Aorta (tissue), 5 donors: ENCODE measurements at regions not wholly inside any gene's neighbourhood (a gene's known extent, or its start where the extent isn't known, plus 50 kb on each side); places are given as distances from the start of the nearest gene placed in this dataset.

Experiments used
- ATAC-seq: fragments of 200-7000 bp; cut with Tn5 transposase; one replicate; pipeline ENCODE4 v1.9.1; 2022; ENCODE audit warnings: moderate library complexity; ENCODE audit not compliant: low FRiP score
- DNase-seq, 2 donors: peaks; one replicate each; pipeline ENCODE4 v3.0.0-alpha.2; 2020
- H3K27ac ChIP-seq, 2 donors: one replicate each; pipeline ENCODE4 v1.5.1; 2013; ENCODE audit warnings: low read length in 2 of 2, mild to moderate bottlenecking in 2 of 2, moderate library complexity in 2 of 2, control low read depth in 1 of 2, inconsistent platforms in 1 of 2, low read depth in 1 of 2
- H3K27me3 ChIP-seq, 2 donors: one replicate each; pipeline ENCODE4 v1.6.1; 2013; ENCODE audit warnings: control low read depth in 1 of 2, low read length in 1 of 2, mild to moderate bottlenecking in 1 of 2, moderate library complexity in 1 of 2; ENCODE audit not compliant: insufficient read depth in 2 of 2, control insufficient read depth in 1 of 2
- H3K36me3 ChIP-seq, 2 donors: one replicate each; pipeline ENCODE4 v1.6.1; 2013; ENCODE audit warnings: control low read depth in 1 of 2, low read length in 1 of 2, mild to moderate bottlenecking in 1 of 2; ENCODE audit not compliant: insufficient read depth in 2 of 2, control insufficient read depth in 1 of 2
- H3K4me1 ChIP-seq, 2 donors: one replicate each; pipeline ENCODE4 v1.6.1; 2013; ENCODE audit warnings: low read length in 2 of 2, control low read depth in 1 of 2, mild to moderate bottlenecking in 1 of 2, moderate library complexity in 1 of 2; ENCODE audit not compliant: insufficient read depth in 2 of 2, control insufficient read depth in 1 of 2
- H3K4me3 ChIP-seq, 2 donors: one replicate each; pipeline ENCODE4 v1.5.1; 2013; ENCODE audit warnings: low read length in 2 of 2, control low read depth in 1 of 2, mild to moderate bottlenecking in 1 of 2
- H3K9me3 ChIP-seq: one replicate; pipeline ENCODE4 v1.6.1; 2013; ENCODE audit warnings: mild to moderate bottlenecking, low read length; ENCODE audit not compliant: control insufficient read depth
- WGBS, 2 donors: extraction: QIAGEN DNeasy Blood & Tissue Kit; methylation state at CpG; one replicate each; pipeline ENCODE4 v1.1.7; 2013; 5-methylcytosine and 5-hydroxymethylcytosine counted together
- intact Hi-C, 2 donors: fragments of 100-400 bp; cut with DNase I; formaldehyde crosslinking; loops; one replicate each; pipeline versions ENCODE4 v1.14.2 to v1.15.0; 2022
- donor health status: healthy with polysubstance abuse.
- donor health status: Bipolar disorder and iron deficiency.
- donor health status: DM: no; HTN: no; CAD: no.
- donor health status: DM: no; HTN: no; CAD: no.
- donor health status: DM: yes; HTN: yes; CAD: no.

DNA sequence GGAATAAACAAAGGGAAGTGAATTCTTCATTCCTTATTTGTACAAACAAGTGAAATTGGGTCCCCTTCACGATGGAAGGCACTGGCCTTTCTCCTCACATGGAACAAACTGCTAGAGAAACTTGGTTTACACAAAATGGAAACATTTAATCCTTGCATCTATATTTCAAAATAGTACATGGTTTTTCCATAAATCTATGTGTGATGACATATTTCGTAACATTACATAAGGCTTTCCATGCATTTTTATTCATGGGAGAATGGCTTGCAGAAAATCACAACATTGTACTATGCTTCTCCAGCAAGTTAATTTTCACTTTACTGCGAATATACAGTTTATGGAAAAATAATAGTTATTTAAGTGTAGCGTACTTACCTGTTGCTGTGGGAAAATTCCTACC, 81.0 kb upstream of the CDIN1 start:
- Histone ChIP-seq H3K27ac (no peak overlapping the region), H3K4me3 (peak overlapping the region in 1 of 2 donors; percentile 53), H3K9me3 (no peaks in the 10 kb centered on the region), H3K36me3 (no peaks in the 10 kb centered on the region), H3K4me1 (no peaks in the 10 kb centered on the region), H3K27me3 (no peaks in the 10 kb centered on the region)
- intact Hi-C loops = loop anchor here in 1 of 2 donors (5.0 to 10.0 kb wide), 2 partner anchors 634 to 984 kb away; no protein-coding TSS in a partner anchor
- DNase-seq = no peak
- no peak for ATAC-seq
- WGBS, 2 donors = 65 to 67% methylated on average over 4 of the region's 4 CpGs

DNA sequence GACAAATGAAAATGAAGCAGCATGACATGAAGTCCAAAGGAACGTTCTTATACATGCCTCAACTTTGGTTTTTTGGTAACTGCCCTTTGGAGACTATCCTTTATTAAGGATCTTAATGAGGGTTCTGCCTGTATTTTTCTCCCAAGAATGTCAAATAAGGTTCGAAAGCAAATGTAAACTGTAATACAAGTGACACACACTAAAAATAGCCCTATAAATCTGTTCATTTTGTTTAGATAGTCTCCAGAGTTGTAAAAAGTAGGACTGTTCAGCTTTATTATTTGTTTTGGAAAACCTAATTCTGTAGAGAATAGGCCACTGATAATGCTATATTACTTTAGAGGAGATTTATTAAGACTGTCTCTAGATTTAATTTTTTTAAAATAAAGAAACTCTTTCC, 80.5 kb upstream of the CDIN1 start:
- DNase-seq (no peak), ATAC-seq (no peak)
- 11 to 16% methylated on average over 2 of the region's 2 CpGs for WGBS, 2 donors
- Histone ChIP-seq H3K9me3 (no peaks in the 10 kb centered on the region), H3K27me3 (no peaks in the 10 kb centered on the region), H3K4me1 (no peaks in the 10 kb centered on the region), H3K27ac (no peak overlapping the region), H3K4me3 (no peak overlapping the region), H3K36me3 (no peaks in the 10 kb centered on the region)
- intact Hi-C loops = loop anchor here in 1 of 2 donors (5.0 to 10.0 kb wide), 2 partner anchors 633 to 984 kb away; no protein-coding TSS in a partner anchor

DNA sequence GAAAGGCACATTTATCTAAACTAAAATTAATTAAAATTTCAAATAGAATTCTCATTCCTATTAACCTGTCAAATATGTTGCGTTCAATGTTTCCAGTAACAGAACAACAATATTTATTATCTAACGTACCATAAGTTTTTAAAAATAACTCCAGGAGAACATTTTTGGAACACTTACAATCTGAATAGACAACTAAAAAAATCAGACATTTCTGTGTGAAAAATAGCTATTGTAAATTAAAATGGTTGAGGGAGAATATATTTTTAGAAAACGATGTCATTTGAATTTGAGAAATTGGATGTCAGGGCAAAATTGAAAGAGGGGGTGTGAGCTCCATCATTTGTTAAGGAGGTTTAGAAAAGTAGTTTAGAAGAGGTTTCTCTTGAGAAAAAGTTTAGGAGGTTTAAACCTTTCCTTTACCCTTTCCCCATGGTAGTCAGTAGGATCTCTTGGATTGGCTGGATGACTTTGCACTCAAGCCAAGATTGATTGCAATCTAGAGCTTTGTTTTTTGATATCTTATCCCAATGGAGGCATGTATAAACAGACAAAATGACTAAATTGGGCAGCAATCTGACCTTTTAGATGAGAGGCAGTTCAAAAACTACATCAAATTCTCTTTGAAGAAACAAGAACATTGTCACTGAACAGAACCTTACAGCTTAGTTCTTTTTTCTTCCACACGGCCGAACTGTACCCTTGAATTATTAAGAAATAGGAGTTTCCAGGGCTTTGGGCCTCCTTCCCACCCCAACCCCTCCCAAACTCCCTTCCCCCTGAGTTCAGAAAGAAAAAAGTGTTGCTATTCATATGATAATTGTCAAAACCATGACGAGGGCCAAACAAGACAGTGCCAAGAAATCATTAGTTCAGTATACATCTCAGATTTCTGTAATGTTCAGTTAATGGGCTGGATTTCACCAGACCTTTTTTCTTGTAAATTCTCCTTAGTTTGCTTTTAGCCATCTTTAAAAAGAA, 79.7 kb upstream of the CDIN1 start:
- WGBS, 2 donors = 20 to 28% methylated on average over 6 of the region's 6 CpGs
- intact Hi-C loops = loop anchor here (5.0 to 10.0 kb wide), 3 partner anchors 633 to 985 kb away; no protein-coding TSS in a partner anchor
- no peaks in the 10 kb centered on the region for H3K27me3 ChIP-seq
- H3K4me3 ChIP-seq = no peak overlapping the region
- DNase-seq (no peak), ATAC-seq (no peak)
- H3K36me3 ChIP-seq = no peaks in the 10 kb centered on the region
- H3K9me3 ChIP-seq = no peaks in the 10 kb centered on the region
- H3K27ac ChIP-seq = no peak overlapping the region
- no peaks in the 10 kb centered on the region for H3K4me1 ChIP-seq

DNA sequence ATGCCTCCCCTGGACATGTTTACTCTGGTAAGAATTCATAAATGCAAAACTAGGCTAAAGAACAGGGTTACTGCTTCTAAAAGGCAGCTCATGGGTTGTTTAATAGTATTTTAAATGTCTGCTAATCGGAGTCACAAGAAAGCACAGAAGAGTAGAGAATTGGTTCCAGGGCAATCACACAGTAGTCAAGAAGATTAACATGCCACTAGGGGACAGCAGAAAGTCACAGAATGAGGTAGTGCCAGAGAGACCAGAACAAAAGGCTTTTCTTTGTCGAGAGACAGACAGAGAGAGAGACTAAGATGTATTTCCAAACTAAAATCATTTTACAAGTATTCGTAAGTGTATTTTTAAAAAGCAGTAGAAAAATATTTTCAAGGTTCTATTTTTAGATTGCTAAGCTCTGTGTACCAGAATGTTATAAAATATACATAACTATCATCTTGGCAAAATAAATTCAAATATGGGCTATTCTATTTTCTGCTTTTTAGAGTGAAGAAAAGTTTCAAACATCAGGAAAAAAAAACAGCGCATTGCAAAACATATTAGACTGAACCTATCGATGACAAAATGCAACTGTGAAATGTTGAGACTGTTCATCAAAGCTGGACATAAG, 78.3 kb upstream of the CDIN1 start:
- 5 to 7% methylated on average over 5 of the region's 5 CpGs for WGBS, 2 donors
- intact Hi-C loops = loop anchor here in 1 of 2 donors (10.0 kb wide), 1 partner anchor 634 kb away; no protein-coding TSS in a partner anchor
- no peaks in the 10 kb centered on the region for H3K4me1 ChIP-seq
- DNase-seq = no peak
- H3K9me3 ChIP-seq = no peaks in the 10 kb centered on the region
- H3K4me3 ChIP-seq = no peak overlapping the region
- H3K27me3 ChIP-seq = no peaks in the 10 kb centered on the region
- peak overlapping the region in 1 of 2 donors; percentile 43 for H3K27ac ChIP-seq
- H3K36me3 ChIP-seq = no peaks in the 10 kb centered on the region
- peak; percentile 74 for ATAC-seq

DNA sequence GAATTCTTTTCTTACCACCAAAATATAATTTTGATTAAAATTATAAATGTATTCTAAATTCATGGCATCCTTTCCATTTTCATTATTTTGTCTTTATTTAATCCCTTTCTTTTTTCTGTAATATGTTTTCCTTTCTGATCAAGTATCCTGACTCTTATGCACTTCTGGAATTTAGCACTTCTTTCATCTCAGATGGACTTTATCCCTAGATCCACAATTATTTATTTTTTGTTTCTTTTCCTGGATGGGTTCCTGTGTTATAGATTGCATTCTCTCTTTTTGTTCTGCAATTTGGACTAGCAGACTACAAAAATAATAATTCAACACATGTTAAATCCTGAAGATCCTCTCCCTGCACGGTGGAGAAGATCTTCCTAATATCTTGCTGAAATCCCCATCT, 76.9 kb upstream of the CDIN1 start:
- no peak for ATAC-seq
- H3K27me3 ChIP-seq = no peaks in the 10 kb centered on the region
- intact Hi-C loops = loop anchor here in 1 of 2 donors (10.0 kb wide), 1 partner anchor 632 kb away; no protein-coding TSS in a partner anchor

DNA sequence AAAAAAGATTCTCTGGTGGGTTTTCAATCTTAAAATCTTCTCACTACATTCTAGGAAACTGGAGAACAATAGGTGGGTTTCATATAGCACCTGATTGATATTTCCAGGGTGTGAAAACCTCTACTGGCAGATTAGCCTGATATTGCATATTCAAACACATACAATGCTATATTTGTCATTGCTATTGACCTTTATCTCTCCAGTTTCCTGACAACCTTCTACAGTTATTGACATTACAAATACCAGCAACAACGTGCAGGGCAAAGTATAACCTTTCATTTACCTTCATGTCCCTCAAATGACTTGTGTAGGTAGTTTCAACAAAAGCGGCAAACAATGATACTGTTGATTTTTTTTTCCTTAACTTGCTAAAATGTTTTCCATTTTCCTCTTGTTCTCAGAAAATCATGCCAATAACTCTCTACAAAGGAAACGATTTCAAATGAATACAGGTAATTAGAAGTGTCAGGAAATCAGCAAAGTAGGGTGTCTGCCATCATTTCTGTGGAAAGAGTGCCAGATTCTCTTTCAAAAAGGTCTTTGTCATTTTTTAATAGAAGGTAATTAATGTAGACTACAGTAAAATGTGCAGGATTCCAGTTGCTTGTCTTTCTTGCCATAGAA, 72.6 kb upstream of the CDIN1 start:
- Histone ChIP-seq H3K4me1 (no peaks in the 10 kb centered on the region), H3K27me3 (no peaks in the 10 kb centered on the region), H3K9me3 (no peaks in the 10 kb centered on the region), H3K27ac (no peak overlapping the region), H3K4me3 (no peak overlapping the region), H3K36me3 (no peaks in the 10 kb centered on the region)
- 68 to 73% methylated on average over 3 of the region's 3 CpGs for WGBS, 2 donors
- DNase-seq (no peak), ATAC-seq (no peak)
- intact Hi-C loops = loop anchor here in 1 of 2 donors (10.0 kb wide), 1 partner anchor 628 kb away; no protein-coding TSS in a partner anchor

More for the DNA sequence above, 76.9 kb upstream of the CDIN1 start:
- Histone ChIP-seq H3K4me1 (no peaks in the 10 kb centered on the region), H3K36me3 (no peaks in the 10 kb centered on the region), H3K9me3 (no peaks in the 10 kb centered on the region), H3K27ac (no peak overlapping the region), H3K4me3 (no peak overlapping the region)
- 35 to 60% methylated on average over 1 of the region's 1 CpG for WGBS, 2 donors
- DNase-seq = no peak

DNA sequence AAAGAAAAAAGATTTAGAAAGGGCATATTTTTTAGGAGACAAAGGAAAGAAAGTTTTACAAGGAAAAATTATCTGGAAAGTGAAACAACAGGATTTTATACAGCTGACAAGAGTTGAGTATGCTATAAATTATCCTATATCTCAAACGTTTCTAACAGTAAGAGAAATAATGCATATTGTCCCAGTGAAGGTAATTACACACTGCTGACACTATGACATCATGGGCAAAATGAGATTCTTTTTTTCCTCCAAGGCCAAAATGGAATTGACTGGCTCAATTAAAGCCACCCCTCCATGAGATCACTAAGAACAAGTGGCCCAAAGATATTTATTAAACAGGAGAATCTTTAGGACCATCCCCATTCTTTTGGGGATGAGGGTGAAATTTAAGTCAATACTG, 72.0 kb upstream of the CDIN1 start:
- H3K4me3 ChIP-seq = no peak overlapping the region
- H3K27ac ChIP-seq = no peak overlapping the region
- H3K36me3 ChIP-seq = no peaks in the 10 kb centered on the region
- 9 to 11% methylated on average over 1 of the region's 1 CpG for WGBS, 2 donors
- DNase-seq = no peak
- H3K27me3 ChIP-seq = no peaks in the 10 kb centered on the region
- intact Hi-C loops = loop anchor here in 1 of 2 donors (10.0 kb wide), 1 partner anchor 627 kb away; no protein-coding TSS in a partner anchor
- no peaks in the 10 kb centered on the region for H3K9me3 ChIP-seq
- ATAC-seq = no peak
- H3K4me1 ChIP-seq = no peaks in the 10 kb centered on the region

DNA sequence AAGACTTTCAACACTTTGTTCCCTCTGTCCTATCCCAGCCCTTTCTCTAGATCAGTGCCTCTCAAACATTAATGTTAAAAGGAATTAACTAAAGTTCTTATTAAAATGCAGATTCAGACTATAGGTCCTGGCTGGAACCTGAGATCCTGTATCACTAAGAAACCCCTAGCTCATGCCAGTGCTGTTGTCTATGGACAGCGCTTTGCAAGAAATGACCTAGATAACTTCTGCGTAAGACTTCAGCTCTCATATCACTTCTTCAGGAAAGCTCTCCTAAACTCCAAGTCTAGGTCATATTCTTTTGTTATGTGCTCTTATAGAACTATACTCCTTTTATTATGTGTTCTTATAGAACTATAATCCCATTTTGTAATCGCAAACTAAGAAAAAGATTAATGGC, 67.8 kb upstream of the CDIN1 start:
- H3K36me3 ChIP-seq = no peaks in the 10 kb centered on the region
- 89 to 95% methylated on average over 3 of the region's 3 CpGs for WGBS, 2 donors
- intact Hi-C loops = loop anchor here in 1 of 2 donors (10.0 kb wide), 1 partner anchor 353 kb away; no protein-coding TSS in a partner anchor

More for the DNA sequence above, 67.8 kb upstream of the CDIN1 start:
- no peak for DNase-seq
- Histone ChIP-seq H3K27me3 (no peaks in the 10 kb centered on the region), H3K4me3 (no peak overlapping the region), H3K9me3 (no peaks in the 10 kb centered on the region), H3K4me1 (peaks cover 0 to 1% of the 10 kb centered on the region in 2 donors), H3K27ac (no peak overlapping the region)
- no peak for ATAC-seq
